IMR-90 (cell line): ENCODE measurements at regions not wholly inside any gene's neighbourhood (a gene's known extent, or its start where the extent isn't known, plus 50 kb on each side); places are given as distances from the start of the nearest gene placed in this dataset.

Experiments
- ATAC-seq: fragments of 200-7000 bp; cut with Tn5 transposase; 2 replicates; pipeline ENCODE4 v1.9.1; 2020; ENCODE audit warnings: low read depth, mild to moderate bottlenecking, moderate library complexity
- BruUV-seq: library from RNA; stranded (reverse); fragments of 400-500 nt; replicated peaks from 2 replicates; lab custom pipeline; 2021; lab: Mats Ljungman, UMichigan
- CTCF ChIA-PET: fragments of 300-600 bp; formaldehyde crosslinking; extraction: SDS; loops from one replicate; lab custom pipeline; 2021; ENCODE audit warnings: antibody characterized with exemption; lab: Yijun Ruan, JAX
- POLR2A ChIA-PET: fragments of 300-600 bp; sonication (Branson Sonifier 250); formaldehyde crosslinking; loops from one replicate; lab custom pipeline; 2022; ENCODE audit warnings: antibody characterized with exemption; ENCODE audit not compliant: unreplicated experiment; lab: Charles Lee
- DNase-seq: peaks from one replicate; pipeline ENCODE4 v3.0.0; 2013
- H2AFZ ChIP-seq: replicated peaks from 2 replicates; pipeline ENCODE3; 2013; ENCODE audit warnings: low read length, mild to moderate bottlenecking; ENCODE audit not compliant: poor library complexity
- H2AK5ac ChIP-seq: 2 replicates; pipeline ENCODE4 v1.6.1; 2013; ENCODE audit warnings: low read depth, low read length, inconsistent platforms
- H2AK9ac ChIP-seq: replicated peaks from 2 replicates; pipeline ENCODE3; 2013; ENCODE audit warnings: mild to moderate bottlenecking, low read depth, low read length, moderate library complexity; ENCODE audit not compliant: poor library complexity
- H2BK120ac ChIP-seq: 2 replicates; pipeline ENCODE4 v1.6.1; 2013; ENCODE audit warnings: low read depth, low read length, inconsistent platforms
- H2BK15ac ChIP-seq: 3 replicates; pipeline ENCODE4 v1.6.1; 2013; ENCODE audit warnings: low read depth, low read length, inconsistent platforms
- H2BK20ac ChIP-seq: 2 replicates; pipeline ENCODE4 v1.6.1; 2013; ENCODE audit warnings: low read depth, mild to moderate bottlenecking, inconsistent platforms, low read length, moderate library complexity
- H2BK5ac ChIP-seq: 2 replicates; pipeline ENCODE4 v1.6.1; 2013; ENCODE audit warnings: mild to moderate bottlenecking, low read depth, low read length, inconsistent platforms; ENCODE audit not compliant: poor library complexity, severe bottlenecking
- H3K14ac ChIP-seq: replicated peaks from 2 replicates; pipeline ENCODE4 v1.6.1; 2013; ENCODE audit warnings: low read depth, low read length, inconsistent platforms
- H3K18ac ChIP-seq: 2 replicates; pipeline ENCODE4 v1.6.1; 2013; ENCODE audit warnings: low read depth, low read length, control low read depth
- H3K23ac ChIP-seq: 2 replicates; pipeline ENCODE4 v1.6.1; 2013; ENCODE audit warnings: low read depth, low read length, inconsistent platforms
- H3K27ac ChIP-seq: 2 replicates; pipeline ENCODE4 v1.5.1; 2013; ENCODE audit warnings: mild to moderate bottlenecking, control low read depth, low read length; ENCODE audit not compliant: insufficient read depth
- H3K27me3 ChIP-seq: 2 replicates; pipeline ENCODE4 v1.6.1; 2013; ENCODE audit warnings: low read length; ENCODE audit not compliant: control insufficient read depth, insufficient read depth
- H3K36me3 ChIP-seq: 2 replicates; pipeline ENCODE4 v1.6.1; 2013; ENCODE audit warnings: low read length, mixed read lengths; ENCODE audit not compliant: control insufficient read depth, insufficient read depth
- H3K4ac ChIP-seq: 2 replicates; pipeline ENCODE4 v1.6.1; 2013; ENCODE audit warnings: low read depth, low read length, inconsistent platforms
- H3K4me1 ChIP-seq: 2 replicates; pipeline ENCODE4 v1.6.1; 2013; ENCODE audit warnings: low read length, mixed read lengths; ENCODE audit not compliant: control insufficient read depth, insufficient read depth
- H3K4me2 ChIP-seq: 2 replicates; pipeline ENCODE4 v1.6.1; 2013; ENCODE audit warnings: low read depth, mild to moderate bottlenecking, control low read depth, low read length, moderate library complexity
- H3K4me3 ChIP-seq: 2 replicates; pipeline ENCODE4 v1.5.1; 2013; ENCODE audit warnings: low read depth, mild to moderate bottlenecking, control low read depth, low read length, moderate library complexity; ENCODE audit not compliant: insufficient read depth
- H3K56ac ChIP-seq: 2 replicates; pipeline ENCODE4 v1.6.1; 2013; ENCODE audit warnings: low read length, inconsistent platforms; ENCODE audit not compliant: insufficient read depth; ENCODE audit errors: extremely low read depth
- H3K79me1 ChIP-seq, 2 experiments: 2 replicates each; pipeline ENCODE4 v1.6.1; 2013; ENCODE audit warnings: low read length in 2 of 2, inconsistent platforms in 1 of 2, low read depth in 1 of 2
- H3K9ac ChIP-seq: 2 replicates; pipeline ENCODE4 v1.6.1; 2013; ENCODE audit warnings: low read depth, low read length, control low read depth
- H3K9me1 ChIP-seq: 2 replicates; pipeline ENCODE4 v1.6.1; 2013; ENCODE audit warnings: low read length, inconsistent platforms; ENCODE audit not compliant: insufficient read depth
- H3K9me3 ChIP-seq: 2 replicates; pipeline ENCODE4 v1.6.1; 2013; ENCODE audit warnings: low read length; ENCODE audit not compliant: control insufficient read depth, insufficient read depth
- H4K20me1 ChIP-seq: 2 replicates; pipeline ENCODE4 v1.6.1; 2013; ENCODE audit warnings: low read length, inconsistent platforms; ENCODE audit not compliant: insufficient read depth
- H4K5ac ChIP-seq: 2 replicates; pipeline ENCODE4 v1.6.1; 2013; ENCODE audit warnings: mild to moderate bottlenecking, low read depth, low read length, control low read depth
- H4K8ac ChIP-seq, 2 experiments: 2 replicates each; pipeline ENCODE4 v1.6.1; 2013; ENCODE audit warnings: low read depth in 2 of 2, low read length in 2 of 2, control low read depth in 1 of 2, inconsistent platforms in 1 of 2
- H4K91ac ChIP-seq: 2 replicates; pipeline ENCODE4 v1.6.1; 2013; ENCODE audit warnings: low read depth, low read length, inconsistent platforms; ENCODE audit not compliant: insufficient read depth
- BHLHE40 ChIP-seq: fragments of 150-350 bp; IDR thresholded peaks from 2 replicates; pipeline ENCODE4 v1.6.1; 2016; ENCODE audit warnings: mild to moderate bottlenecking, low read depth, low read length
- CEBPB ChIP-seq: IDR thresholded peaks from 2 replicates; pipeline ENCODE4 v1.6.1; 2012; ENCODE audit warnings: low read depth, low read length, improper control_type of control experiment
- FOS ChIP-seq: fragments of 150-350 bp; IDR thresholded peaks from 2 replicates; pipeline ENCODE4 v1.6.1; 2016; ENCODE audit warnings: low read depth, low read length
- MAZ ChIP-seq: IDR thresholded peaks from 2 replicates; pipeline ENCODE4 v1.6.1; 2012; ENCODE audit warnings: low read depth, mild to moderate bottlenecking, low read length, improper control_type of control experiment, moderate library complexity, borderline replicate concordance
- RAD21 ChIP-seq: IDR thresholded peaks from 2 replicates; pipeline ENCODE4 v1.6.1; 2012; ENCODE audit warnings: low read length, improper control_type of control experiment
- RCOR1 ChIP-seq: IDR thresholded peaks from 2 replicates; pipeline ENCODE4 v1.6.1; 2012; ENCODE audit warnings: mild to moderate bottlenecking, low read length, improper control_type of control experiment; ENCODE audit not compliant: insufficient replicate concordance
- SMC3 ChIP-seq: fragments of 150-350 bp; IDR thresholded peaks from 2 replicates; pipeline ENCODE4 v1.6.1; 2016; ENCODE audit warnings: low read depth, mild to moderate bottlenecking, antibody characterized with exemption, low read length, moderate library complexity
- WGBS, 2 experiments: methylation state at CpG; one replicate each; pipeline versions ENCODE4 v1.1.5 to v1.1.7; 2013; ENCODE audit warnings: missing lambda C conversion rate in 2 of 2; ENCODE audit not compliant: insufficient read length in 1 of 2; ENCODE audit errors: extremely low coverage in 2 of 2; 5-methylcytosine and 5-hydroxymethylcytosine counted together
- dilution Hi-C: fragments of 300-500 bp; cut with HindIII; formaldehyde crosslinking; loops from one replicate; pipeline ENCODE4 v1.14.3; 2018; ENCODE audit warnings: low sequenced_read_pairs; ENCODE audit not compliant: unreplicated experiment
- in situ Hi-C: fragments of 300-500 bp; cut with MboI; formaldehyde crosslinking; loops from 3 replicates; pipeline ENCODE4 v1.14.3; 2019; ENCODE audit warnings: low sequenced_read_pairs, inconsistent platforms, mixed read lengths
- intact Hi-C: fragments of 100-400 bp; cut with micrococcal nuclease; formaldehyde crosslinking; loops from 2 replicates; pipeline ENCODE4 v1.10.0; 2022
- TF ChIP-seq, protein P1 (sequence below): fragments of 150-350 bp; IDR thresholded peaks from 2 replicates; pipeline ENCODE4 v1.6.1; 2017; ENCODE audit warnings: mild to moderate bottlenecking, antibody characterized with exemption, low read length, low read depth
- TF ChIP-seq, protein P2 (sequence below): fragments of 150-350 bp; IDR thresholded peaks from 2 replicates; pipeline ENCODE4 v1.6.1; 2016; ENCODE audit warnings: low read depth, mild to moderate bottlenecking, low read length, moderate library complexity, borderline replicate concordance
- TF ChIP-seq, protein P3 (sequence below): conservative IDR thresholded peaks from 2 replicates; pipeline ENCODE4 v1.5.1; 2012; ENCODE audit warnings: mild to moderate bottlenecking, low read depth, low read length, improper control_type of control experiment

DNA sequence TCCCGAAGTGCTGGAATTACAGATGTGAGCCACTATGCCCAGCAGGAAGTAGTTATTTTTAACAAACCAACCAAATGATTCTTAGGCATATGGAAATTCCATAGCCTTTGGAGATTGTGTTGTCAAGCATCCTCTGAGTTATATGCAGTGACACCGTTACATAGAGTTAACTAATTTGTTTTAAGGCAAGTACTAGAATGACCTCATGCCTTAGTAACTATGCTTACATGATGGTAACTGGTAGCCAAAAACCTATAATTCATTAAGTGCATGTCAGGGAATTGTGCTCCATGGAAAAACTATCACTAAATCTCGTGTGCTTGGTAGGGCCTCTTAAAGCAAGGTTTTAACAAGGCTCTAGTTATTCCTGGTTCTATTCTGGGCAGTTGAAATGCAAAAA lies 392.8 kb downstream of the TUSC7 start:
- peaks cover 2% of the 10 kb centered on the region for H3K4me1 ChIP-seq
- WGBS, 2 experiments: no CpG with 5 or more reads among the region's 3 CpGs
- H2BK15ac ChIP-seq: no peak overlapping the region
- no TSS peak for BruUV-seq
- no peaks in the 10 kb centered on the region for H3K36me3 ChIP-seq
- H2AK5ac ChIP-seq: no peak overlapping the region
- intact Hi-C loops: no loop called here
- H3K9me3 ChIP-seq: no peaks in the 10 kb centered on the region
- no peak overlapping the region for H2AFZ ChIP-seq
- ChIA-PET CTCF (no interaction called here), POLR2A (no interaction called here)
- DNase-seq (peak; percentile 19), ATAC-seq (no peak)
- H2BK120ac ChIP-seq: no peak overlapping the region
- no peak for TF ChIP-seq FOS
- no peak for TF ChIP-seq SMC3
- TF ChIP-seq RAD21: no peak
- TF ChIP-seq BHLHE40: no peak
- TF ChIP-seq CEBPB: no peak
- TF ChIP-seq, protein P1, sequence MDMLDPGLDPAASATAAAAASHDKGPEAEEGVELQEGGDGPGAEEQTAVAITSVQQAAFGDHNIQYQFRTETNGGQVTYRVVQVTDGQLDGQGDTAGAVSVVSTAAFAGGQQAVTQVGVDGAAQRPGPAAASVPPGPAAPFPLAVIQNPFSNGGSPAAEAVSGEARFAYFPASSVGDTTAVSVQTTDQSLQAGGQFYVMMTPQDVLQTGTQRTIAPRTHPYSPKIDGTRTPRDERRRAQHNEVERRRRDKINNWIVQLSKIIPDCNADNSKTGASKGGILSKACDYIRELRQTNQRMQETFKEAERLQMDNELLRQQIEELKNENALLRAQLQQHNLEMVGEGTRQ: no peak
- TF ChIP-seq RCOR1: no peak
- no peak for TF ChIP-seq MAZ
- TF ChIP-seq, protein P2, sequence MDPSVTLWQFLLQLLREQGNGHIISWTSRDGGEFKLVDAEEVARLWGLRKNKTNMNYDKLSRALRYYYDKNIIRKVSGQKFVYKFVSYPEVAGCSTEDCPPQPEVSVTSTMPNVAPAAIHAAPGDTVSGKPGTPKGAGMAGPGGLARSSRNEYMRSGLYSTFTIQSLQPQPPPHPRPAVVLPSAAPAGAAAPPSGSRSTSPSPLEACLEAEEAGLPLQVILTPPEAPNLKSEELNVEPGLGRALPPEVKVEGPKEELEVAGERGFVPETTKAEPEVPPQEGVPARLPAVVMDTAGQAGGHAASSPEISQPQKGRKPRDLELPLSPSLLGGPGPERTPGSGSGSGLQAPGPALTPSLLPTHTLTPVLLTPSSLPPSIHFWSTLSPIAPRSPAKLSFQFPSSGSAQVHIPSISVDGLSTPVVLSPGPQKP: no peak
- TF ChIP-seq, protein P3, sequence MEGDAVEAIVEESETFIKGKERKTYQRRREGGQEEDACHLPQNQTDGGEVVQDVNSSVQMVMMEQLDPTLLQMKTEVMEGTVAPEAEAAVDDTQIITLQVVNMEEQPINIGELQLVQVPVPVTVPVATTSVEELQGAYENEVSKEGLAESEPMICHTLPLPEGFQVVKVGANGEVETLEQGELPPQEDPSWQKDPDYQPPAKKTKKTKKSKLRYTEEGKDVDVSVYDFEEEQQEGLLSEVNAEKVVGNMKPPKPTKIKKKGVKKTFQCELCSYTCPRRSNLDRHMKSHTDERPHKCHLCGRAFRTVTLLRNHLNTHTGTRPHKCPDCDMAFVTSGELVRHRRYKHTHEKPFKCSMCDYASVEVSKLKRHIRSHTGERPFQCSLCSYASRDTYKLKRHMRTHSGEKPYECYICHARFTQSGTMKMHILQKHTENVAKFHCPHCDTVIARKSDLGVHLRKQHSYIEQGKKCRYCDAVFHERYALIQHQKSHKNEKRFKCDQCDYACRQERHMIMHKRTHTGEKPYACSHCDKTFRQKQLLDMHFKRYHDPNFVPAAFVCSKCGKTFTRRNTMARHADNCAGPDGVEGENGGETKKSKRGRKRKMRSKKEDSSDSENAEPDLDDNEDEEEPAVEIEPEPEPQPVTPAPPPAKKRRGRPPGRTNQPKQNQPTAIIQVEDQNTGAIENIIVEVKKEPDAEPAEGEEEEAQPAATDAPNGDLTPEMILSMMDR: no peak
- no peak overlapping the region for H3K4me2 ChIP-seq
- H4K20me1 ChIP-seq: no peaks in the 10 kb centered on the region
- no peak overlapping the region for H3K4me3 ChIP-seq
- H3K9me1 ChIP-seq: peaks cover 5% of the 10 kb centered on the region; the same call in 1 of the 2 replicates
- no peaks in the 10 kb centered on the region for H3K79me1 ChIP-seq
- H3K27ac ChIP-seq: no peak overlapping the region
- dilution Hi-C loops: no loop called here
- H3K18ac ChIP-seq: no peak overlapping the region
- H2BK5ac ChIP-seq: no peak overlapping the region
- H3K27me3 ChIP-seq: no peaks in the 10 kb centered on the region
- no peak overlapping the region for H3K14ac ChIP-seq
- no peak overlapping the region for H3K23ac ChIP-seq
- H3K9ac ChIP-seq: no peak overlapping the region
- no peak overlapping the region for H2BK20ac ChIP-seq
- H3K4ac ChIP-seq: no peak overlapping the region
- no peak overlapping the region for H3K56ac ChIP-seq
- H4K8ac ChIP-seq: no peak overlapping the region
- H2AK9ac ChIP-seq: no peak overlapping the region
- no peak overlapping the region for H4K5ac ChIP-seq
- in situ Hi-C loops: no loop called here
- H4K91ac ChIP-seq: no peak overlapping the region
